ENCODE measurements at regions not wholly inside any gene's neighbourhood (a gene's known extent, or its start where the extent isn't known, plus 50 kb on each side); places are given as distances from the start of the nearest gene placed in this dataset.

GRCh38 chr21:32056791-32057190 is 184.0 kb downstream of the HUNK start:
- Mint-ChIP-seq H3K36me3 (ENCODE audit: low read depth) (peaks cover 3% of the 10 kb centered on the region), H3K27ac (ENCODE audit: unreplicated experiment) (no peak overlapping the region), H3K4me1 (ENCODE audit: low read depth) (no peaks in the 10 kb centered on the region), H3K27me3 (ENCODE audit: low read depth) (peaks cover 1% of the 10 kb centered on the region), H3K9me3 (ENCODE audit: low read depth) (peaks cover 11% of the 10 kb centered on the region), H3K4me3 (ENCODE audit: unreplicated experiment) (no peak overlapping the region)
- TF ChIP-seq CTCF (IDR thresholded peaks at IDR 0.05), result no peak
- DNase-seq (ENCODE audit: low spot score), result no peak

- no peak for DNase-seq (ENCODE audit: low spot score)
- H3K27me3 Mint-ChIP-seq (ENCODE audit: low read depth), result peaks cover 1% of the 10 kb centered on the region
- no peak overlapping the region for H3K4me3 Mint-ChIP-seq (ENCODE audit: unreplicated experiment)
- H3K4me1 Mint-ChIP-seq (ENCODE audit: low read depth), result no peaks in the 10 kb centered on the region
- peaks cover 3% of the 10 kb centered on the region for H3K36me3 Mint-ChIP-seq (ENCODE audit: low read depth)
- TF ChIP-seq CTCF (IDR thresholded peaks at IDR 0.05), result no peak
- no peak overlapping the region for H3K27ac Mint-ChIP-seq (ENCODE audit: unreplicated experiment)
- peaks cover 16% of the 10 kb centered on the region for H3K9me3 Mint-ChIP-seq (ENCODE audit: low read depth)
These were observed 182.5 kb downstream of the HUNK start for GRCh38 chr21:32055305-32055704.
